ENCODE measurements at regions not wholly inside any gene's neighbourhood (a gene's known extent, or its start where the extent isn't known, plus 50 kb on each side); places are given as distances from the start of the nearest gene placed in this dataset.

DNA sequence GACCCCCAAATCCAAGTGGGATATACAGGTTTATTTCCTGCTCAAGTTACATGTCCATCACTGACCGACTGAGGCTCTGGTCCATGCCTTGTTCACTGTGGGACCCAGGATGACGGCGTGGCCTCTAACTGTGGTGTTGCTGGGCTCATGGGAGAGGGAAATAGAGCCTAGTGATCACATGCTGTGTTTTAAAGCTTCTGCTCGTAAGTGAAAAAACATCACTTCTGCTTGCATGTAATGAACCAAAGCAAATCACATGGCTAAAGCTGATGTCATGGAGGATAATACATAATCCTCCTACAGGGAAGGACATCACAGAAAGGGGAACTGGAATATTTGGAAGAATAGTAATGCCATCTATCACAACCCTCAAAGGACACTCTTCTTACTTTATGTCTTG is 107.6 kb downstream of the FASLG start:
- H3K4me3 Mint-ChIP-seq = no peak overlapping the region
- Histone ChIP-seq H3K27ac (no peak overlapping the region), H4K20me1 (ENCODE audit: low read depth) (no peaks in the 10 kb centered on the region), H3K79me2 (ENCODE audit: low read depth) (no peaks in the 10 kb centered on the region), H3K4me2 (no peak overlapping the region), H3K9ac (no peak overlapping the region), H3K4me3 (no peak overlapping the region), H3F3A (ENCODE audit: low read depth) (no peaks in the 10 kb centered on the region), H2AFZ (replicated peaks) (no peak overlapping the region), H3K36me3 (no peaks in the 10 kb centered on the region), H3K27me3 (no peaks in the 10 kb centered on the region), H3K4me1 (no peaks in the 10 kb centered on the region), H3K9me3 (ENCODE audit: low read depth) (no peaks in the 10 kb centered on the region)
- no peak overlapping the region for H3K27ac Mint-ChIP-seq
- no peaks in the 10 kb centered on the region for H3K4me1 Mint-ChIP-seq
- H3K27me3 Mint-ChIP-seq (ENCODE audit: insufficient read depth, low read depth) = no peaks in the 10 kb centered on the region
- H3K36me3 Mint-ChIP-seq = no peaks in the 10 kb centered on the region
- no peak for TF ChIP-seq CTCF (IDR thresholded peaks at IDR 0.05)
- TF ChIP-seq EZH2 (IDR thresholded peaks at IDR 0.05) = no peak
- no peak for TF ChIP-seq EZH2phosphoT487 (IDR thresholded peaks at IDR 0.05)
- H3K9me3 Mint-ChIP-seq = no peaks in the 10 kb centered on the region
- DNase-seq (ENCODE audit: low spot score) = no peak

GRCh38 chr1:172770071-172770470 is 111.2 kb downstream of the FASLG start:
- Mint-ChIP-seq H3K4me3 (no peak overlapping the region), H3K27me3 (ENCODE audit: insufficient read depth, low read depth) (no peaks in the 10 kb centered on the region), H3K9me3 (no peaks in the 10 kb centered on the region), H3K4me1 (no peaks in the 10 kb centered on the region), H3K36me3 (no peaks in the 10 kb centered on the region), H3K27ac (no peak overlapping the region)
- H3K27ac ChIP-seq = no peak overlapping the region
- no peak overlapping the region for H2AFZ ChIP-seq (replicated peaks)
- no peak for DNase-seq (ENCODE audit: low spot score)
- H3F3A ChIP-seq (ENCODE audit: low read depth) = no peaks in the 10 kb centered on the region
- no peaks in the 10 kb centered on the region for H3K27me3 ChIP-seq
- H3K4me3 ChIP-seq = no peak overlapping the region
- no peaks in the 10 kb centered on the region for H3K9me3 ChIP-seq (ENCODE audit: low read depth)
- no peak for TF ChIP-seq EZH2 (IDR thresholded peaks at IDR 0.05)
- H3K4me2 ChIP-seq = no peak overlapping the region
- no peaks in the 10 kb centered on the region for H3K36me3 ChIP-seq
- H3K9ac ChIP-seq = no peak overlapping the region
- no peaks in the 10 kb centered on the region for H3K79me2 ChIP-seq (ENCODE audit: low read depth)
- no peaks in the 10 kb centered on the region for H4K20me1 ChIP-seq (ENCODE audit: low read depth)
- H3K4me1 ChIP-seq = no peaks in the 10 kb centered on the region

GRCh38 chr1:172774561-172774960 is 115.7 kb downstream of the FASLG start:
- Histone ChIP-seq H3K9ac (no peak overlapping the region), H3K79me2 (ENCODE audit: low read depth) (no peaks in the 10 kb centered on the region), H3K4me1 (no peaks in the 10 kb centered on the region), H3K4me2 (no peak overlapping the region), H3K27ac (no peak overlapping the region), H3K9me3 (ENCODE audit: low read depth) (no peaks in the 10 kb centered on the region), H2AFZ (replicated peaks) (no peak overlapping the region), H3F3A (ENCODE audit: low read depth) (no peaks in the 10 kb centered on the region), H3K36me3 (no peaks in the 10 kb centered on the region), H4K20me1 (ENCODE audit: low read depth) (no peaks in the 10 kb centered on the region), H3K27me3 (no peaks in the 10 kb centered on the region), H3K4me3 (no peak overlapping the region)
- DNase-seq (ENCODE audit: low spot score) = no peak
- H3K27me3 Mint-ChIP-seq (ENCODE audit: insufficient read depth, low read depth) = no peaks in the 10 kb centered on the region
- H3K36me3 Mint-ChIP-seq = no peaks in the 10 kb centered on the region
- H3K9me3 Mint-ChIP-seq = no peaks in the 10 kb centered on the region
- H3K27ac Mint-ChIP-seq = no peak overlapping the region
- TF ChIP-seq CTCF (IDR thresholded peaks at IDR 0.05) (no peak), EZH2phosphoT487 (IDR thresholded peaks at IDR 0.05) (no peak), EZH2 (IDR thresholded peaks at IDR 0.05) (no peak)
- no peaks in the 10 kb centered on the region for H3K4me1 Mint-ChIP-seq
- no peak overlapping the region for H3K4me3 Mint-ChIP-seq

DNA sequence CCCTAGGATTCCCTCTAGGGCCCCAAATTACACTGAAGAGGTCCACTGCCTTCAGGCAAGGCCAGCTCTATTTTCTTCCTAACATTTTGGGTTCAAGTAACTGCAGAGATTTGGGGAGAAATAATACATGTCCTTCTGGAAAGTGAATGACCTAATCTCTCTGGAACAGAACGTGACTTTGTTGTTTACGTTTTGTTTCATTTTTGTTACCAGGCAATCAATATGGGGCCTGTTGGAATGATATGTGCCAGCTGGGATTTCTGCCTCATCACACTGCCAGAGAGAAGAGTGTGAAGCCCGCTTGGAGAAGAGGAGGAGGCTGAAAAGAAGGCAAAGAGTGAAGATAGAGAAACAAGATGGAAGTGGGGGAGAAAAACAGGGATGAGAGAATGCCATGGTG is 116.7 kb downstream of the FASLG start:
- no peaks in the 10 kb centered on the region for H3K27me3 Mint-ChIP-seq (ENCODE audit: insufficient read depth, low read depth)
- H3K4me3 Mint-ChIP-seq = no peak overlapping the region
- H3K36me3 Mint-ChIP-seq = no peaks in the 10 kb centered on the region
- Histone ChIP-seq H3K79me2 (ENCODE audit: low read depth) (no peaks in the 10 kb centered on the region), H3K4me1 (no peaks in the 10 kb centered on the region), H4K20me1 (ENCODE audit: low read depth) (no peaks in the 10 kb centered on the region), H2AFZ (replicated peaks) (no peak overlapping the region), H3F3A (ENCODE audit: low read depth) (no peaks in the 10 kb centered on the region), H3K27ac (no peak overlapping the region), H3K9ac (no peak overlapping the region), H3K36me3 (no peaks in the 10 kb centered on the region), H3K4me3 (no peak overlapping the region), H3K27me3 (no peaks in the 10 kb centered on the region), H3K9me3 (ENCODE audit: low read depth) (no peaks in the 10 kb centered on the region), H3K4me2 (no peak overlapping the region)
- DNase-seq (ENCODE audit: low spot score) = no peak
- H3K4me1 Mint-ChIP-seq = no peaks in the 10 kb centered on the region
- H3K27ac Mint-ChIP-seq = no peak overlapping the region
- no peaks in the 10 kb centered on the region for H3K9me3 Mint-ChIP-seq
- TF ChIP-seq CTCF (IDR thresholded peaks at IDR 0.05) (no peak), EZH2phosphoT487 (IDR thresholded peaks at IDR 0.05) (no peak), EZH2 (IDR thresholded peaks at IDR 0.05) (no peak)
